Transverse colon (tissue), 4 donors: ENCODE measurements at regions not wholly inside any gene's neighbourhood (a gene's known extent, or its start where the extent isn't known, plus 50 kb on each side); places are given as distances from the start of the nearest gene placed in this dataset.

Source experiments
- DNase-seq: peaks from one replicate; pipeline ENCODE4 v3.0.0-alpha.2; 2019
- H3K27ac ChIP-seq, 4 donors: fragments of 200-600 bp; sonication (generic); 2 replicates each; pipeline ENCODE4 v1.5.1; 2016 to 2018; ENCODE audit warnings: inconsistent platforms in 4 of 4
- H3K27me3 ChIP-seq: fragments of 200-600 bp; sonication (generic); 2 replicates; pipeline ENCODE4 v1.5.1; 2017; ENCODE audit warnings: inconsistent platforms
- H3K36me3 ChIP-seq, 4 donors: fragments of 200-600 bp; sonication (generic); 2 replicates each; pipeline ENCODE4 v1.5.1; 2017 to 2019; ENCODE audit warnings: inconsistent platforms in 4 of 4
- H3K4me1 ChIP-seq, 4 donors: fragments of 200-600 bp; sonication (generic); 2 replicates each; pipeline ENCODE4 v1.5.1; 2017 to 2020; ENCODE audit warnings: inconsistent platforms in 4 of 4
- H3K4me3 ChIP-seq, 4 donors: fragments of 200-600 bp; sonication (generic); 1 replicate in 1 of 4; 2 replicates in 3 of 4; pipeline versions ENCODE4 v1.5.1 to v1.6.1; 2017 to 2019; ENCODE audit warnings: inconsistent platforms in 4 of 4
- H3K9me3 ChIP-seq, 2 donors: fragments of 200-600 bp; sonication (generic); 2 replicates each; pipeline ENCODE4 v1.5.1; 2017 to 2019; ENCODE audit warnings: inconsistent platforms in 2 of 2
- CTCF ChIP-seq, 5 experiments: fragments of 200-600 bp in 3 of 5; fragments of 450-650 bp in 2 of 5; sonication (generic) in 3 of 5; IDR thresholded peaks; 1 replicate in 2 of 5; 2 replicates in 3 of 5; pipeline ENCODE4 v1.5.1; 2016 to 2017; ENCODE audit warnings: antibody characterized with exemption in 5 of 5, inconsistent platforms in 3 of 5, mild to moderate bottlenecking in 2 of 5, moderate library complexity in 1 of 5
- EP300 ChIP-seq: sonication (generic); formaldehyde crosslinking; IDR thresholded peaks from one replicate; pipeline ENCODE4 v1.6.1; 2017; ENCODE audit warnings: antibody characterized with exemption, low read depth
- POLR2A ChIP-seq: fragments of 450-650 bp; IDR thresholded peaks from one replicate; pipeline ENCODE4 v1.6.1; 2016; ENCODE audit warnings: antibody characterized with exemption, mild to moderate bottlenecking, moderate library complexity
- POLR2AphosphoS5 ChIP-seq, 3 donors: sonication (generic); formaldehyde crosslinking; IDR thresholded peaks; one replicate each; pipeline ENCODE4 v1.6.1; 2016; ENCODE audit warnings: antibody characterized with exemption in 3 of 3
- WGBS, 2 donors: methylation state at CpG; one replicate each; pipeline ENCODE4 v1.1.5; 2018; ENCODE audit warnings: low coverage in 1 of 2; 5-methylcytosine and 5-hydroxymethylcytosine counted together
- in situ Hi-C, 4 donors: fragments of 200-750 bp; cut with MboI; loops; one replicate each; pipeline versions ENCODE4 v1.15.0 to v1.15.1; 2017; ENCODE audit warnings: low sequenced_read_pairs in 3 of 4, low pct_ligation_motif_present in 1 of 4, low pct_unique_long_range_greater_than_20kb in 1 of 4
- intact Hi-C: fragments of 100-400 bp; cut with DNase I; formaldehyde crosslinking; loops from one replicate; pipeline ENCODE4 v1.15.1; 2023; ENCODE audit warnings: low total_unique reads

- H3K4me1 ChIP-seq = no peaks in the 10 kb centered on the region
- H3K36me3 ChIP-seq = no peaks in the 10 kb centered on the region
- no peak for DNase-seq
- intact Hi-C loops = no loop called here
- in situ Hi-C loops = no loop called here
- no peak for TF ChIP-seq CTCF (IDR thresholded peaks at IDR 0.05)
- no peak for TF ChIP-seq EP300
- no peak for TF ChIP-seq POLR2A
- H3K27ac ChIP-seq = no peak overlapping the region
- no peak overlapping the region for H3K4me3 ChIP-seq
- H3K9me3 ChIP-seq = no peaks in the 10 kb centered on the region
- 56 to 57% methylated on average over 2 of the region's 2 CpGs for WGBS, 2 donors
- H3K27me3 ChIP-seq = no peaks in the 10 kb centered on the region
Observed at GRCh38 chr12:74322792-74323191, 214.8 kb upstream of the ATXN7L3B start.

GRCh38 chr12:74328623-74329022, 209.0 kb upstream of the ATXN7L3B start:
- no peak overlapping the region for H3K27ac ChIP-seq
- H3K9me3 ChIP-seq = no peaks in the 10 kb centered on the region
- in situ Hi-C loops = no loop called here
- 63 to 66% methylated on average over 2 of the region's 2 CpGs for WGBS, 2 donors
- TF ChIP-seq EP300 (no peak), CTCF (IDR thresholded peaks at IDR 0.05) (no peak), POLR2A (no peak)
- no peak overlapping the region for H3K4me3 ChIP-seq
- intact Hi-C loops = no loop called here
- DNase-seq = no peak
- H3K27me3 ChIP-seq = no peaks in the 10 kb centered on the region
- H3K4me1 ChIP-seq = no peaks in the 10 kb centered on the region
- no peaks in the 10 kb centered on the region for H3K36me3 ChIP-seq

DNA sequence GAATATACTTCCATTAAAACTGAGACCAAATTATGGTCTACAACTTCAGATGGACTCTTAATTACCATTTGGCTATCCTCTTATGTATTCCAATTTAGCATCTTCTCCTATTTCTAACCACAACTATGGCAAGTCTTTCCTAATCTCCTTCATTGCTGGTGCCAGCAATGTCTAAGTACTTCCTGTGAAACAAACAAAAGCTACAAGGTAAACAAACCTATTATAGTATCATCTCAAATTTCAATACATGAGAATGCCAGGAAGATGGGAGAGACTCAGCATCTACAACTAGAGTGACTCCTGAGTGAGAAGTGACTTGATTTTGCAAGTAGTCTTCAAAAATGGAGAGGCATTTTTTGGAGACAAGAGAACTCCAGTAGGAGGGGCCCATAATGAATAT, 202.9 kb upstream of the ATXN7L3B start:
- DNase-seq = no peak
- no peak overlapping the region for H3K27ac ChIP-seq
- no peaks in the 10 kb centered on the region for H3K27me3 ChIP-seq
- H3K9me3 ChIP-seq = no peaks in the 10 kb centered on the region
- H3K36me3 ChIP-seq = no peaks in the 10 kb centered on the region
- no peaks in the 10 kb centered on the region for H3K4me1 ChIP-seq
- no peak overlapping the region for H3K4me3 ChIP-seq
- intact Hi-C loops = no loop called here
- TF ChIP-seq POLR2AphosphoS5 (IDR thresholded peaks at IDR 0.05) = no peak
- no peak for TF ChIP-seq POLR2A
- TF ChIP-seq EP300 = no peak
- TF ChIP-seq CTCF (IDR thresholded peaks at IDR 0.05) = no peak
- in situ Hi-C loops = no loop called here

DNA sequence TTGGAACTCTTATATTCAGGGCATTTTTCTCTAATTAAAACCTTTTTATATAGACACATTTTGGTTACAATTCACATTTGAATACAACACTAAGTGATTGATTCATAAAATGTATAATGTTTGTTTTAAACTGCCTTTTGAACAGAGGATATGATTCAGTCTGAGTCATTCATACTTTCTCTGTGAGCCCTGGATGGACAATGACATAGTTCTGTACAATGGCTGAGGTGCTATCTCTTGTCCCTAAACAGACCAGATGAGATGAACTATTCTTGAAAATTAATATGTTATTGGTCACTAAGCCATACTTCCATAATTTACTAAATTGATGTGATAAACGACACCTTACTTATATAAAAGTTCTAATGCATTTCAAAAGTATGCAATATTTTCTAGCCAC, 199.7 kb upstream of the ATXN7L3B start:
- no peaks in the 10 kb centered on the region for H3K36me3 ChIP-seq
- no peak for DNase-seq
- no peaks in the 10 kb centered on the region for H3K4me1 ChIP-seq
- no peaks in the 10 kb centered on the region for H3K9me3 ChIP-seq
- in situ Hi-C loops = no loop called here
- WGBS, 2 donors = 21 to 40% methylated on average over 1 of the region's 1 CpG
- intact Hi-C loops = no loop called here
- no peak overlapping the region for H3K27ac ChIP-seq
- H3K4me3 ChIP-seq = no peak overlapping the region
- no peaks in the 10 kb centered on the region for H3K27me3 ChIP-seq
- no peak for TF ChIP-seq CTCF (IDR thresholded peaks at IDR 0.05)
